IPS-15b (cell line): ENCODE measurements at regions not wholly inside any gene's neighbourhood (a gene's known extent, or its start where the extent isn't known, plus 50 kb on each side); places are given as distances from the start of the nearest gene placed in this dataset.

Experiments
- H3K27me3 ChIP-seq: one replicate; pipeline ENCODE4 v1.6.1; 2013; ENCODE audit warnings: low read length; ENCODE audit not compliant: control insufficient read depth, insufficient read depth
- H3K36me3 ChIP-seq: one replicate; pipeline ENCODE4 v1.6.1; 2013; ENCODE audit warnings: low read length; ENCODE audit not compliant: control insufficient read depth, insufficient read depth
- H3K4me1 ChIP-seq: one replicate; pipeline ENCODE4 v1.6.1; 2013; ENCODE audit warnings: mild to moderate bottlenecking, low read length; ENCODE audit not compliant: control insufficient read depth, insufficient read depth
- H3K4me3 ChIP-seq: one replicate; pipeline ENCODE4 v1.5.1; 2013; ENCODE audit warnings: low read depth, low read length
- H3K9ac ChIP-seq: one replicate; pipeline ENCODE4 v1.6.1; 2013; ENCODE audit warnings: low read depth, mild to moderate bottlenecking, low read length
- H3K9me3 ChIP-seq: one replicate; pipeline ENCODE4 v1.6.1; 2013; ENCODE audit warnings: mild to moderate bottlenecking, low read length; ENCODE audit not compliant: control insufficient read depth, insufficient read depth

DNA sequence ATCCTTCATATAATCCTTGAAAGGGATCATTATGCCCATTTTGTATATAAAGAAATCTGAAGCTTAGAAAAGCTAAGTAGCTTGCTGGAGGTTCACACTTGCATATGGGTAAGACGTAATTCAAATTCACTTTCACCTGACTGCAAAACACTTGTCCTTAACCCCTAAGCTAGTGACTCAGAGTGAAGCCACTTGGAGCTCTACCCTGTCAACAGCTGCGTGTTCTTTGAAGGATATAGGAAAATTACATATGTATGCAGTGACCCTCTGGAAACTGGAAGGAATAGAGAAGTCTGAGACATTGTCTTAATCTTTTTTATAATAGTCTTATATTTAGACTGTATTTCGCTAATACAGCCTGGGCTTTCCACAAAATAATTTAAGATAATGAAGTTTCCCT, 80.0 kb upstream of the STK32A start:
- no peaks in the 10 kb centered on the region for H3K4me1 ChIP-seq
- no peaks in the 10 kb centered on the region for H3K36me3 ChIP-seq
- H3K9ac ChIP-seq = no peak overlapping the region
- H3K27me3 ChIP-seq = no peaks in the 10 kb centered on the region
- no peak overlapping the region for H3K4me3 ChIP-seq
- no peaks in the 10 kb centered on the region for H3K9me3 ChIP-seq

GRCh38 chr5:147156012-147156411, 78.8 kb upstream of the STK32A start:
- H3K9ac ChIP-seq = no peak overlapping the region

GRCh38 chr5:147160902-147161700, 73.7 kb upstream of the STK32A start:
- no peaks in the 10 kb centered on the region for H3K4me1 ChIP-seq
- H3K9me3 ChIP-seq = no peaks in the 10 kb centered on the region
- H3K36me3 ChIP-seq = no peaks in the 10 kb centered on the region
- no peak overlapping the region for H3K4me3 ChIP-seq
- no peak overlapping the region for H3K9ac ChIP-seq
- no peaks in the 10 kb centered on the region for H3K27me3 ChIP-seq

More at GRCh38 chr5:147156012-147156411, 78.8 kb upstream of the STK32A start:
- no peaks in the 10 kb centered on the region for H3K27me3 ChIP-seq
- no peaks in the 10 kb centered on the region for H3K4me1 ChIP-seq
- H3K9me3 ChIP-seq = no peaks in the 10 kb centered on the region
- no peak overlapping the region for H3K4me3 ChIP-seq
- no peaks in the 10 kb centered on the region for H3K36me3 ChIP-seq

- H3K27me3 ChIP-seq = no peaks in the 10 kb centered on the region
These were observed 72.1 kb upstream of the STK32A start for GRCh38 chr5:147162740-147163139.

GRCh38 chr5:147167529-147167928, 67.3 kb upstream of the STK32A start:
- H3K4me1 ChIP-seq = no peaks in the 10 kb centered on the region

More at GRCh38 chr5:147162740-147163139, 72.1 kb upstream of the STK32A start:
- no peaks in the 10 kb centered on the region for H3K36me3 ChIP-seq
- H3K4me3 ChIP-seq = no peak overlapping the region
- no peak overlapping the region for H3K9ac ChIP-seq
- no peaks in the 10 kb centered on the region for H3K4me1 ChIP-seq
- H3K9me3 ChIP-seq = no peaks in the 10 kb centered on the region

DNA sequence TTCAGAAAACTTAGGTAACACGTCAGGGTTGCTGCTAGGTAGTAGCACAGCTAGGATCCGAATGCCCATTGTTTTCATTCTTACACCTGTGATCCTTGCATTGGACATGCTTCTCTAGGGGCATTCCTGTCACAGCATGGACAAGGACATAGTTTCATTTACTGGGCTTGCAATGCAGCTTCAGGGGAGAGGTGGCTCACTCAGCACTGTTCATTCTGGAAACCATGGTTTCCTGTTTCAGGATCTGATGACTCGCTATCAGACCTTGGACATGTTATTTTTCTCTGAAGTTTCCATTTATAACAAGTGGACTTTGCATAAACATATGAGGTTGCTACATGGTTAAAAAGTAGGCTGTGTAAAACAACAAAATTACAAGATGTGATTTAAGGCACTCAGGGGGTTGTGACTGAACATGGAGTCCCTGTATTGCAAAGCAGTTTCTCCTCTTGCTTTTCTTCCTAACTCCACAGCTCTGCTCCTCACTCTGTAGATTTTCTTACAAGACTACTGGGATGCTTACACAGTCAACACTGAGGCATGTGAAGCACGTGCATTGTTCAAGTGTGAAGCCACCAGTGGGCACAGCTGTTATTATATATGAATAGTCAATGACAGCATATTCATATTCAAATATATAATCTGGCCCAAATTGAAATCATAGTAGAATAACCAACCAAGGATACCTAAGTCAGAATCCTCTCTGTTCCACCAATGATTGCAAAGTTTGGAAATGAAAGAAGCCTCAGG, 66.1 kb upstream of the STK32A start:
- Histone ChIP-seq H3K4me3 (no peak overlapping the region), H3K4me1 (no peaks in the 10 kb centered on the region), H3K9ac (no peak overlapping the region), H3K9me3 (no peaks in the 10 kb centered on the region), H3K27me3 (no peaks in the 10 kb centered on the region), H3K36me3 (no peaks in the 10 kb centered on the region)

More at GRCh38 chr5:147167529-147167928, 67.3 kb upstream of the STK32A start:
- Histone ChIP-seq H3K4me3 (no peak overlapping the region), H3K9ac (no peak overlapping the region), H3K36me3 (no peaks in the 10 kb centered on the region), H3K9me3 (no peaks in the 10 kb centered on the region), H3K27me3 (no peaks in the 10 kb centered on the region)

- H3K36me3 ChIP-seq = no peaks in the 10 kb centered on the region
- no peak overlapping the region for H3K9ac ChIP-seq
- no peak overlapping the region for H3K4me3 ChIP-seq
- H3K4me1 ChIP-seq = no peaks in the 10 kb centered on the region
- H3K27me3 ChIP-seq = no peaks in the 10 kb centered on the region
- no peaks in the 10 kb centered on the region for H3K9me3 ChIP-seq
These were observed 65.4 kb upstream of the STK32A start for GRCh38 chr5:147169399-147169798.

DNA sequence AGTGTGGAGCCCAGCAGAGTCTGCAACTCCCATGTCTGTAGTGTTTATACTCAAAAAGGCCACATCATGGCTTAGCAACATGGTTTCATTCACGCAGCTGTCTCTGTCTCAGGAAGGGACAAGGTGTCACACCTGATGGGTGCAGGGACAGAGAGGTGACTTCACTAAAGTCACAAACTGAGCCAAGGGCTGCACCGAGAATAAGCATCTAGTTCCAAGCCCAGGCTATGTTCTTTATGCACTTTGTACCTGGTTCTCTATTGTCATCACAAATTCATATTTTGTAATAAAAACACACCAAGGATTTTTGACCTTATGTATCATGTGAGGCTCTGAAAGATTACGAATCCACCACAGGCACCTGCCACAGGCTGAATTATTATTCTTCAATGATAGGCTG, 64.9 kb upstream of the STK32A start:
- Histone ChIP-seq H3K27me3 (no peaks in the 10 kb centered on the region), H3K9me3 (no peaks in the 10 kb centered on the region), H3K9ac (no peak overlapping the region), H3K4me1 (no peaks in the 10 kb centered on the region), H3K36me3 (no peaks in the 10 kb centered on the region), H3K4me3 (no peak overlapping the region)

DNA sequence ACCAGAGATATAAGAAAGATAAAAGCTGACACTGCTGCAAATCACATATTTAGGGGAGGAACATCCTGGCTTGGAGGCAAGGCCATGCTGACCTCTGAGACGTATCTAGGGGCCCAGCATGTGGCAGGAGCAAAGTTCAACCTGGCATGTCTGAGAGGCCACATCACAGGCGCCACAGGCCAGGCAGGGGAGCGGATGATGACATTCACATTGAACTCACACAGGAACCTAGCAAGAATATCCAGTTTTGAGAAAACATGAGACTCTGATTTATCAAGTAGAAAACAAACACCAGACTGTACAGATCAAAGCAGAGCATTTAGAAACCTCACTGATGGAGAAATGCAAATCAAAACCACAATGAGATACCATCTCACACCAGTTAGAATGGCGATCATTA, 64.2 kb upstream of the STK32A start:
- Histone ChIP-seq H3K9ac (no peak overlapping the region), H3K36me3 (no peaks in the 10 kb centered on the region), H3K27me3 (no peaks in the 10 kb centered on the region), H3K9me3 (no peaks in the 10 kb centered on the region), H3K4me3 (no peak overlapping the region), H3K4me1 (no peaks in the 10 kb centered on the region)

GRCh38 chr5:147174671-147175265, 60.1 kb upstream of the STK32A start:
- Histone ChIP-seq H3K9me3 (no peaks in the 10 kb centered on the region), H3K4me3 (no peak overlapping the region), H3K36me3 (no peaks in the 10 kb centered on the region), H3K27me3 (no peaks in the 10 kb centered on the region), H3K4me1 (no peaks in the 10 kb centered on the region), H3K9ac (no peak overlapping the region)

DNA sequence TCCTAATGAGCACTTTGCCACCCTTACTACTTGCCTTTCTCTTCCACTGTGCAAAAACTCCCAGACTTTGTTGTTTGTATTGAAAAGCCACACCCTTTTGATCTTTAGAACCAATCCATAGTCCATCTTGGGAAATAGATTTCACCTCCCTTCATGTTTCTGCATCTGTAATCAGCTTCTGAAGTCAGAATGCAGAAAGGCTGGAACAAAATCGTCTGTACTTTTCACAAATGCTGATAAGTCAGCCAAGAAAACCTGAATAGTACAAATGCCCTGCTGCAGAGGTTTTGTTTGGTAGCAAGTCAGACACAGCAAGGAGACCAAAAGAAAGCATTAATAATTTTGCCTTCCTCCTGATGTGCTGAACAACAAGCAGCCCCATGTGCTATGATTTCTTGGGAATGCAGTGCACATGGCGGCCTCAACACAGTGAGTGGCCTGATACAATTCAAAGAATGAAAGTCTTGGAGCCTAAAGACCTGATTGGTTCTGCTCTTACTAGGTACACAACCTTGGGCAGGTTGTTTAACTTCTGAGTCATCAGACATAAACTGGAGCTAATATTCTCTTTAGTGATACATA, 59.2 kb upstream of the STK32A start:
- Histone ChIP-seq H3K9ac (no peak overlapping the region), H3K27me3 (no peaks in the 10 kb centered on the region)

More for the DNA sequence above, 59.2 kb upstream of the STK32A start:
- no peaks in the 10 kb centered on the region for H3K36me3 ChIP-seq
- H3K4me1 ChIP-seq = no peaks in the 10 kb centered on the region
- H3K9me3 ChIP-seq = no peaks in the 10 kb centered on the region
- H3K4me3 ChIP-seq = no peak overlapping the region
